ENCODE measurements at regions not wholly inside any gene's neighbourhood (a gene's known extent, or its start where the extent isn't known, plus 50 kb on each side); places are given as distances from the start of the nearest gene placed in this dataset.

DNA sequence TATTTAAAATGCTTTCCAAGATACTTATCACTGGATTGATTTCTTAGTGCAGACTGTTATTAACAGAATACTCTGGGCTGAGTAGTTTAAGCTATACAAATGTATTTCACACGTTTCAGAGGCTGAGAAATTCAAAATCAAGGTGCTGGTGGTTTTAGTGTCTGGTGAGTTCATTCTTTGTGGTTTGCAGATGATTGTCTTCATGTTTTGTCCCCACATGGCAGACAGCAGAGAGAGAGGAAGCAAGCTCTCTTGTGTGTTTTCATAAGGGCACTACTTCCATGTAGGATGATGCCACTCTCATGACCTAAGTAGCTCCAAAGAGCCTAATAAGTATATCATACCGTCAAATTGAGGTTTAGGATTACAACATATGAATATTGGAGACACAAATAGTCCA lies 1348.9 kb upstream of the FLRT2 start:
- no peaks in the 10 kb centered on the region for H3K36me3 ChIP-seq (ENCODE audit: insufficient read depth, low read length)
- no peak for TF ChIP-seq EZH2 (IDR thresholded peaks at IDR 0.05; ENCODE audit: borderline replicate concordance, low read depth, low read length, severe bottlenecking)
- TF ChIP-seq, protein P1, sequence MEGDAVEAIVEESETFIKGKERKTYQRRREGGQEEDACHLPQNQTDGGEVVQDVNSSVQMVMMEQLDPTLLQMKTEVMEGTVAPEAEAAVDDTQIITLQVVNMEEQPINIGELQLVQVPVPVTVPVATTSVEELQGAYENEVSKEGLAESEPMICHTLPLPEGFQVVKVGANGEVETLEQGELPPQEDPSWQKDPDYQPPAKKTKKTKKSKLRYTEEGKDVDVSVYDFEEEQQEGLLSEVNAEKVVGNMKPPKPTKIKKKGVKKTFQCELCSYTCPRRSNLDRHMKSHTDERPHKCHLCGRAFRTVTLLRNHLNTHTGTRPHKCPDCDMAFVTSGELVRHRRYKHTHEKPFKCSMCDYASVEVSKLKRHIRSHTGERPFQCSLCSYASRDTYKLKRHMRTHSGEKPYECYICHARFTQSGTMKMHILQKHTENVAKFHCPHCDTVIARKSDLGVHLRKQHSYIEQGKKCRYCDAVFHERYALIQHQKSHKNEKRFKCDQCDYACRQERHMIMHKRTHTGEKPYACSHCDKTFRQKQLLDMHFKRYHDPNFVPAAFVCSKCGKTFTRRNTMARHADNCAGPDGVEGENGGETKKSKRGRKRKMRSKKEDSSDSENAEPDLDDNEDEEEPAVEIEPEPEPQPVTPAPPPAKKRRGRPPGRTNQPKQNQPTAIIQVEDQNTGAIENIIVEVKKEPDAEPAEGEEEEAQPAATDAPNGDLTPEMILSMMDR (IDR thresholded peaks at IDR 0.05; ENCODE audit: borderline replicate concordance, extremely low read depth, low read length, poor library complexity, severe bottlenecking), result no peak
- H2AFZ ChIP-seq (ENCODE audit: low read depth, low read length), result no peak overlapping the region
- ATAC-seq (ENCODE audit: insufficient read depth, low read depth), result no peak
- H3K4me1 ChIP-seq (ENCODE audit: insufficient read depth, low read length), result no peaks in the 10 kb centered on the region
- H3K9ac ChIP-seq (ENCODE audit: low read depth, low read length), result no peak overlapping the region
- H3K9me3 ChIP-seq (ENCODE audit: insufficient read depth, low read length, severe bottlenecking), result no peaks in the 10 kb centered on the region
- DNase-seq, result no peak
- H3K27me3 ChIP-seq (ENCODE audit: insufficient read depth, low read length, poor library complexity), result no peaks in the 10 kb centered on the region
- H3K4me3 ChIP-seq (ENCODE audit: low read depth in 1 of 2, low read length in 2 of 2), result no peak overlapping the region
- no peaks in the 10 kb centered on the region for H3K79me2 ChIP-seq (ENCODE audit: insufficient read depth, low read length)
- H4K20me1 ChIP-seq (ENCODE audit: insufficient read depth, low read length), result no peaks in the 10 kb centered on the region
- H3K27ac ChIP-seq (ENCODE audit: low read length), result no peak overlapping the region
- no peak overlapping the region for H3K4me2 ChIP-seq (ENCODE audit: insufficient read depth, low read length)

DNA sequence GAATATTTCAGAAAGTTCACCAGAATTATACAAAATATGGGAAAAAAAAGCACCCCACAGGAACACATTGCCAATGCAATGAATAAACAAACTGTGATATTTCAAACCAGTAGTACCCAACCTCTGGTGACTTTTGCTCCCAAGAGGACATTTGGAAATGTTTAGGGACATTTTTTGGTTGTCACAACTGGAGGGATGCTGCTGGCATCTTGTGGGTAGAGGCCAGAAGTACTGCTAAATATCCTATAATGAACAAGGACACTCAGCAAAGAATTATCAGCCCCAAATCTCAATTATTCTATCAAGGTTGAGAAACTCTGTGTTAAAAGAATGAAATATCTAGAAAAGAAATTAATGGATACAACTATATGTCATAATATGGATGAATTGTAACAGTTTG lies 1334.4 kb upstream of the FLRT2 start:
- H3K9me3 ChIP-seq (ENCODE audit: insufficient read depth, low read length, severe bottlenecking), result peaks cover 8% of the 10 kb centered on the region
- no peaks in the 10 kb centered on the region for H3K27me3 ChIP-seq (ENCODE audit: insufficient read depth, low read length, poor library complexity)
- H3K36me3 ChIP-seq (ENCODE audit: insufficient read depth, low read length), result no peaks in the 10 kb centered on the region
- H3K79me2 ChIP-seq (ENCODE audit: insufficient read depth, low read length), result no peaks in the 10 kb centered on the region
- TF ChIP-seq EZH2 (IDR thresholded peaks at IDR 0.05; ENCODE audit: borderline replicate concordance, low read depth, low read length, severe bottlenecking), result no peak
- TF ChIP-seq, protein P1 (IDR thresholded peaks at IDR 0.05; ENCODE audit: borderline replicate concordance, extremely low read depth, low read length, poor library complexity, severe bottlenecking), result no peak
- ATAC-seq (ENCODE audit: insufficient read depth, low read depth) (no peak), DNase-seq (no peak)
- no peak overlapping the region for H3K27ac ChIP-seq (ENCODE audit: low read length)
- no peak overlapping the region for H3K9ac ChIP-seq (ENCODE audit: low read depth, low read length)
- H3K4me2 ChIP-seq (ENCODE audit: insufficient read depth, low read length), result no peak overlapping the region
- no peak overlapping the region for H2AFZ ChIP-seq (ENCODE audit: low read depth, low read length)
- no peaks in the 10 kb centered on the region for H3K4me1 ChIP-seq (ENCODE audit: insufficient read depth, low read length)
- no peaks in the 10 kb centered on the region for H4K20me1 ChIP-seq (ENCODE audit: insufficient read depth, low read length)
- H3K4me3 ChIP-seq (ENCODE audit: low read depth in 1 of 2, low read length in 2 of 2), result no peak overlapping the region

DNA sequence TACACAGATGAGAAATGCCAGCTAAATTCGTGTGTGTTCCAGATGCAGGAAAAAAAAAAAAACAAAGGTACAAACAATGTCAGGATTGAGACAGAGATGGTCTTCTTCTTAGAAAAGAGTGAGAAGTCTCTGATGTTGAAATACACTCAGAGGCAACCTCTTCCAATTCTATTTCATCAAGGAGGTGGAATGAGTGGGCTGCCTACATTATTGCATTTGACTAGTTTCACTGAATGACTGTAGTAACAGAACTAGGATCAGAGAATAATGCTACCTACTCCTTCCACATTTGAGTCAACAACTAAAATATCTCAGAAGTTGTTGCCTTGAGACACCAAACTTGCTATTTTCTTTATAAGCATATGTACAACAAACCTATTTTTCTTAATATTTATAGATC lies 1332.2 kb upstream of the FLRT2 start:
- no peak overlapping the region for H3K9ac ChIP-seq (ENCODE audit: low read depth, low read length)
- no peaks in the 10 kb centered on the region for H3K36me3 ChIP-seq (ENCODE audit: insufficient read depth, low read length)
- H3K27ac ChIP-seq (ENCODE audit: low read length), result no peak overlapping the region
- ATAC-seq (ENCODE audit: insufficient read depth, low read depth) (no peak), DNase-seq (no peak)
- H4K20me1 ChIP-seq (ENCODE audit: insufficient read depth, low read length), result no peaks in the 10 kb centered on the region
- no peaks in the 10 kb centered on the region for H3K4me1 ChIP-seq (ENCODE audit: insufficient read depth, low read length)
- H3K4me2 ChIP-seq (ENCODE audit: insufficient read depth, low read length), result no peak overlapping the region
- no peaks in the 10 kb centered on the region for H3K79me2 ChIP-seq (ENCODE audit: insufficient read depth, low read length)
- H3K9me3 ChIP-seq (ENCODE audit: insufficient read depth, low read length, severe bottlenecking), result peaks cover 8% of the 10 kb centered on the region
- H3K4me3 ChIP-seq (ENCODE audit: low read depth in 1 of 2, low read length in 2 of 2), result no peak overlapping the region
- H3K27me3 ChIP-seq (ENCODE audit: insufficient read depth, low read length, poor library complexity), result no peaks in the 10 kb centered on the region
- TF ChIP-seq, protein P1 (IDR thresholded peaks at IDR 0.05; ENCODE audit: borderline replicate concordance, extremely low read depth, low read length, poor library complexity, severe bottlenecking), result no peak
- no peak for TF ChIP-seq EZH2 (IDR thresholded peaks at IDR 0.05; ENCODE audit: borderline replicate concordance, low read depth, low read length, severe bottlenecking)
- H2AFZ ChIP-seq (ENCODE audit: low read depth, low read length), result no peak overlapping the region

DNA sequence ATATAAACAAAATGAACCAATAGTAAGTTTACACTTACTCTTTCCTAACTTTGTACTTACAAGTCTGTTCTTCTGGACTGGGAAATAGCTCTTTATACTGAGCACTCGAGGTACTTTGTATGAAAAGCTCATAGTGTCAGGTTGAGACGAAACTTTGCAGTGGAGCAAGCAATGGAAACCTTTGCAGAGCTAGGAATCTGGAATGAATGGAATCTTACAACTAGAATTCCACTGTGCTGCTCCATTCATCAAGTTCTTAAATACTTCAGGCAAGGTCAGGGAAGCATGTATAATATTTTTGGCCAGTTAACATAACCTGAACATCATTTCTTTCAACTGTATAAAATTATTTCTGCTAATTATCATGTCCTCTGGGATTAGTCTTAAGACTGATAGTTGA lies 1327.5 kb upstream of the FLRT2 start:
- Histone ChIP-seq H3K4me2 (ENCODE audit: insufficient read depth, low read length) (no peak overlapping the region), H3K9ac (ENCODE audit: low read depth, low read length) (no peak overlapping the region), H4K20me1 (ENCODE audit: insufficient read depth, low read length) (no peaks in the 10 kb centered on the region), H3K27ac (ENCODE audit: low read length) (no peak overlapping the region), H3K9me3 (ENCODE audit: insufficient read depth, low read length, severe bottlenecking) (no peaks in the 10 kb centered on the region), H3K79me2 (ENCODE audit: insufficient read depth, low read length) (no peaks in the 10 kb centered on the region), H3K27me3 (ENCODE audit: insufficient read depth, low read length, poor library complexity) (no peaks in the 10 kb centered on the region), H3K4me3 (ENCODE audit: low read depth in 1 of 2, low read length in 2 of 2) (no peak overlapping the region), H2AFZ (ENCODE audit: low read depth, low read length) (no peak overlapping the region), H3K4me1 (ENCODE audit: insufficient read depth, low read length) (no peaks in the 10 kb centered on the region), H3K36me3 (ENCODE audit: insufficient read depth, low read length) (no peaks in the 10 kb centered on the region)
- TF ChIP-seq, protein P1 (IDR thresholded peaks at IDR 0.05; ENCODE audit: borderline replicate concordance, extremely low read depth, low read length, poor library complexity, severe bottlenecking), result no peak
- no peak for TF ChIP-seq EZH2 (IDR thresholded peaks at IDR 0.05; ENCODE audit: borderline replicate concordance, low read depth, low read length, severe bottlenecking)
- no peak for ATAC-seq (ENCODE audit: insufficient read depth, low read depth)
- no peak for DNase-seq

Data from DND-41 (cell line).